ENCODE measurements at regions not wholly inside any gene's neighbourhood (a gene's known extent, or its start where the extent isn't known, plus 50 kb on each side); places are given as distances from the start of the nearest gene placed in this dataset.

GRCh38 chr2:235268535-235268934 is 225.3 kb upstream of the AGAP1 start:
- TF ChIP-seq CTCF (IDR thresholded peaks at IDR 0.05; ENCODE audit: insufficient read depth, low read length): no peak
- TF ChIP-seq REST (IDR thresholded peaks at IDR 0.05; ENCODE audit: insufficient replicate concordance, low read depth): no peak
- no peak for TF ChIP-seq GABPA (IDR thresholded peaks at IDR 0.05; ENCODE audit: low read depth)
- no peak for TF ChIP-seq SPI1 (IDR thresholded peaks at IDR 0.05; ENCODE audit: borderline replicate concordance, low read depth)
- no peak for TF ChIP-seq POLR2AphosphoS5 (IDR thresholded peaks at IDR 0.05; ENCODE audit: low read depth)
